ENCODE measurements at regions not wholly inside any gene's neighbourhood (a gene's known extent, or its start where the extent isn't known, plus 50 kb on each side); places are given as distances from the start of the nearest gene placed in this dataset.

- TF ChIP-seq, protein P1, sequence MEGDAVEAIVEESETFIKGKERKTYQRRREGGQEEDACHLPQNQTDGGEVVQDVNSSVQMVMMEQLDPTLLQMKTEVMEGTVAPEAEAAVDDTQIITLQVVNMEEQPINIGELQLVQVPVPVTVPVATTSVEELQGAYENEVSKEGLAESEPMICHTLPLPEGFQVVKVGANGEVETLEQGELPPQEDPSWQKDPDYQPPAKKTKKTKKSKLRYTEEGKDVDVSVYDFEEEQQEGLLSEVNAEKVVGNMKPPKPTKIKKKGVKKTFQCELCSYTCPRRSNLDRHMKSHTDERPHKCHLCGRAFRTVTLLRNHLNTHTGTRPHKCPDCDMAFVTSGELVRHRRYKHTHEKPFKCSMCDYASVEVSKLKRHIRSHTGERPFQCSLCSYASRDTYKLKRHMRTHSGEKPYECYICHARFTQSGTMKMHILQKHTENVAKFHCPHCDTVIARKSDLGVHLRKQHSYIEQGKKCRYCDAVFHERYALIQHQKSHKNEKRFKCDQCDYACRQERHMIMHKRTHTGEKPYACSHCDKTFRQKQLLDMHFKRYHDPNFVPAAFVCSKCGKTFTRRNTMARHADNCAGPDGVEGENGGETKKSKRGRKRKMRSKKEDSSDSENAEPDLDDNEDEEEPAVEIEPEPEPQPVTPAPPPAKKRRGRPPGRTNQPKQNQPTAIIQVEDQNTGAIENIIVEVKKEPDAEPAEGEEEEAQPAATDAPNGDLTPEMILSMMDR (IDR thresholded peaks at IDR 0.05), result no peak
- no peak for TF ChIP-seq POLR2A (IDR thresholded peaks at IDR 0.05)
Measured at GRCh38 chr2:204449977-204450376, 95.3 kb upstream of the PARD3B start.

Data from right lobe of liver (tissue), 4 donors.